Activated CD8-positive, alpha-beta memory T cell treated with anti-CD3 and anti-CD28 coated beads, Interleukin-2, amount 50 U/mL, for 24 hours (primary cell): ENCODE measurements at regions not wholly inside any gene's neighbourhood (a gene's known extent, or its start where the extent isn't known, plus 50 kb on each side); places are given as distances from the start of the nearest gene placed in this dataset.

ENCODE experiments used
- DNase-seq: peaks from one replicate; pipeline ENCODE4 v3.0.0-alpha.2; 2020; ENCODE audit errors: extremely low read depth

- no peak for DNase-seq
These were observed 114.2 kb upstream of the EEA1 start for GRCh38 chr12:93043192-93043876.

DNA sequence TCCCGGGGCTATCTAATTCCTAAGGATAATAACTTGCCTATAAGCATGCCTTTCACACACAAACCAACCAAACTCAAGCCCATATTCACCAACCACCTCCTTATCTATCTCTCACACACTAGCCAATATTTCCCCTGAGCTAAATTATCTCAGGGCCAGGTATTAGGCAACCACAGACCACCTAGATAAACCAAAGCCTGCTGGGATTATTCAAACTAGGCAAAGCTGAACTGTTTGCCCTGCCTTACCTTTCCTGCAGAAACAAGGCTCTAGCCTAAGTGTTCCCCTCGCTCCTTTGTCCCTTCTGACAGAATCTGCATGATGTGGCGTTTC is 114.7 kb upstream of the EEA1 start:
- DNase-seq: no peak

DNA sequence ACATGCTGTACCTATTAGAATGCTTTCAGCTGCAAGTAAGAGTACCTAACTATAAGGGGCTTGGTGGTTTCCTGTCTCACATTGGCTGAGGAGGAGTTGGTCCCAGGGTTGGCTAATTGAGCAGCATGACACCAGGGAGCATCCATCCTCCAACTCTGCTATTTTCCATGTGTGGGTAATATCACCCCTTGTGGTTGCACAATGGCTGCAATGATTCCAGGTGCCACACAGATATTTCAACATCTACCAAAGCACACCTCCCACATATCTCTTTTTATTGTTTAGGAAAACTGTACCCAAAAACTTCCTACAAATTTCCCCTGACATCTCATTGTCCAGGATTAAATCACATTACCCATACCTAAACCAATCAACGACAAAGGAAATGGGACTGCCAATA is 118.0 kb upstream of the EEA1 start:
- no peak for DNase-seq

- DNase-seq: no peak
These were observed 119.6 kb upstream of the EEA1 start for GRCh38 chr12:93048656-93049055.

- DNase-seq: no peak
These were observed 121.1 kb upstream of the EEA1 start for GRCh38 chr12:93050026-93050747.

GRCh38 chr12:93050748-93051081 is 121.6 kb upstream of the EEA1 start:
- DNase-seq: no peak

GRCh38 chr12:93054021-93054420 is 124.9 kb upstream of the EEA1 start:
- no peak for DNase-seq

- DNase-seq: no peak
These were observed 126.1 kb upstream of the EEA1 start for GRCh38 chr12:93055221-93055620.

- DNase-seq: no peak
These were observed 128.0 kb upstream of the EEA1 start for GRCh38 chr12:93056971-93057535.

DNA sequence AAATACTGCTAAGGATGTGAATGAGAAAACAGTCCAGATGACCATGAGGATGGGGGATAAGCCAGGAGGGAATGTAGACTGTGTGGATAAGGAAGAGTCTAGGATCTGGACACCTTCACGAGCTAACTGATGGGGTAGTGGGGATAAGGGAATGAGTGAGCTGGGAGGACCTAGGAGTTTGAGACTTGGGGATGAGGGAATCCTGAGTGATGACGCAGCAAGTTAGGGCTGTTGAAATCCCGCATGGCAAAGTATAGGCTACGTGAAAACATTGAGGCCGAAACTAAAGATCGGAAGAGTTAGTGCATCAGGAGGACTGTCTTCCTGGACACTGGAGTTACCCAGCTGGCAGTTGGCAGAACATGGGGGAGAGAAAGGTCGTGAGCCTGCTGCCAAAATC is 129.2 kb upstream of the EEA1 start:
- DNase-seq: no peak

- no peak for DNase-seq
These were observed 130.2 kb upstream of the EEA1 start for GRCh38 chr12:93059288-93059687.

DNA sequence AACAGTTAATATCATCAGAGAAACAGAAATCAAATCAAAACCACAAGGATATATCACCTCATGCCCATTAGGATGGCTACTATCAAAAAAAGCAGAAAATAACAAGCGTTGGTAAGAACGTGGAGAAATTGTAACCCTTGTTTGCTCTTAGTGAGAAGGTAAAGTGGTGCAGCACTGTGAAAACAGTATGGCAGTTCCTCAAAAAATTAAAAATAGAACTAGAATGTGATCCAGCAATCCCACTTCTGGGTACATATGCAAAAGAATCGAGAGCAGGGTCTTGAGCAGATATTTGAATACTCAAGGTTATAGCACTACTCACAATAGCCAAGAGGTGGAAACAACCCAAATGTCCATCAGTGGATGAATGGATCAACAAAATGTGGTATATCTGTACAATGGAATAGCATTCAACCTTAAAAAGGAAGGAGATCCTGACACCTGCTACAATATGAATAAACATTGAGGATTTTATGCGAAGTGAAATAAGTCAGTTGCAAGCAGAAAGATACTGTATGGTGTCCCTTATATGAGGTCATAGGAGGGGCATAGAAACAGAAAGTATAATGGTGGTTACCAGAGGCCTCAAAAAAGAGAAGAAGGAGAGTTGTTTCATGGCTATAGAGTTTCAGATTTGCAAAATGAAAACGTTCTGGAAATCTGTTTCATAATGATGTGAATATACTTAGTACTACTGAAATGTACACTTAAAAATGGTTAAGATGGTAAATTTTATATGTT is 131.0 kb upstream of the EEA1 start:
- DNase-seq: no peak

- no peak for DNase-seq
These were observed 131.8 kb upstream of the EEA1 start for GRCh38 chr12:93060666-93061472.

DNA sequence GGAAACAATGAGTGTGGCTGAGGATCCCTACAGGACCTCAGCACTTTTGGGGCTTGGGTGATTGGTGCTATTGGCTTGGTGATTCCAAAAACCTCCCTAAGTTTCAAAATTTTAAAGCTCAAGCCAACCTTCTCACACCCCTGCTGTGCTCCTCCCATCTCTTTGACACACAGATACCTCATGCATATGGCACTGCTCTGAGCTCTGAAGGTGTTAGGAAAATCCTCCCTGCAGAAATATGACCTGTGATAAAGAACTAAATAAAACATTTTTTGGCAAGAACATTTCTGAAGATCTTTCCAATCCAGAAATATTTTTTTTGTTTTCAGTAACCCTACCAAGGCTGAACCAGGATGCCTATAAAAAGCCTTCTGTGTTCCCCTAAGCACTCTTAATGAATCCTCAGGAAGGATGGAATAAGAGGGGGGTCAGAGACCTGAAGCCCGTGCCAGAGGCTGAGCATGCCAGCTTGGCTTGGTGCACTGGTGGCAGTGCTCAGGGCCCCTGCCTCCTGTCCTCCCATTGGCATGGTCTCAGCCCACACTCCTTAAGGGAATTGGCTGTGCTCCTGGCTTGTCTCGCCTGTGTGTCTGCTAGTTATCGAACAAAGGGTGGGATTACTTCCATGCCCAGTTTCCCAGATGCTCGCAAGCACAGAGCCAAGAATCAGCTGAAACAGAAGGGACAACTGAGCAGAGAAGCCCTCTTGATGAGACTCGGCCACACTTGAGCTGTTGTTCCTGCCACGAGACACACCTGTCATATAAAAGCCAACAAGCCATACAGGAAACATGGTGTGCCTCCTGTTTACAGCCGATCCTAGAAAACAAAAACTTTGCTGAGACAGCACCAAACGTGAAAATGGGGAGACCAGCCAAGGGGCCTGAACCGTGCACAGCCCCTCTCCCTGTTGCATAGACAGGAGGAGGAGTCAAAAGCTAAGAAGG is 132.7 kb upstream of the EEA1 start:
- DNase-seq: no peak

- DNase-seq: no peak
These were observed 136.8 kb upstream of the EEA1 start for GRCh38 chr12:93065896-93066295.

- no peak for DNase-seq
These were observed 143.2 kb upstream of the EEA1 start for GRCh38 chr12:93072340-93072739.

- DNase-seq: no peak
These were observed 144.2 kb upstream of the EEA1 start for GRCh38 chr12:93073324-93073723.

- no peak for DNase-seq
These were observed 149.0 kb upstream of the EEA1 start for GRCh38 chr12:93078059-93078458.

- DNase-seq: no peak
These were observed 149.5 kb upstream of the EEA1 start for GRCh38 chr12:93078577-93078976.

GRCh38 chr12:93079271-93079670 is 150.2 kb upstream of the EEA1 start:
- no peak for DNase-seq

DNA sequence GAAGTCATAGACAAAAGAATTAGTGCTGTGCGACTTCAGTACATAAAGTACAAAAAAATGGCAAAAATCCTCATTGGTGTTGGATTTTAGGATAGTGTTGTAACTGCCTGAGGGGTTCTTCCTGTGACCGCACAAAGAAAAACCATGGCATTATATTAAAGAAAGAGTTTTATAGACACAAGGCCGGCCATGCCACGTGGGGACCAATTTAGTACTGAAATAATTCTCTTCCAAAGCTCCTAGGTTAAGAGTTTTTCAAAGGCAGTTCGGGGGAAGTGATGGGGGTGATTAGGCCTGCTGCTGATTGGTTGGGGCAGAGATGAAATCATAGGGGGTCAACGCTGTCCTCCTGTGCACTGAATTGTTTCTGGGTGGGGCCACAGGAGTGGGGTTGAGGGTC is 150.9 kb upstream of the EEA1 start:
- no peak for DNase-seq
